H1 (cell line): ENCODE measurements at regions not wholly inside any gene's neighbourhood (a gene's known extent, or its start where the extent isn't known, plus 50 kb on each side); places are given as distances from the start of the nearest gene placed in this dataset.

Source experiments
- RAD21 ChIP-seq, 2 experiments: IDR thresholded peaks in 1 of 2; conservative IDR thresholded peaks in 1 of 2; 2 replicates each; pipeline ENCODE4 v1.6.1; 2011; ENCODE audit warnings: low read depth in 2 of 2, low read length in 2 of 2, improper control_type of control experiment in 1 of 2, inconsistent platforms in 1 of 2, mild to moderate bottlenecking in 1 of 2, moderate library complexity in 1 of 2
- SP4 ChIP-seq: IDR thresholded peaks from 2 replicates; pipeline ENCODE4 v1.6.1; 2012; ENCODE audit warnings: low read length, inconsistent platforms
- TAF1 ChIP-seq: IDR thresholded peaks from 2 replicates; pipeline ENCODE4 v1.6.1; 2011; ENCODE audit warnings: mild to moderate bottlenecking, low read depth, low read length
- TF ChIP-seq, protein P1 (sequence below): fragments of 300-600 bp; sonication (generic); IDR thresholded peaks from 2 replicates; pipeline ENCODE4 v1.7.1; 2012; ENCODE audit warnings: low read length, moderate library complexity, mild to moderate bottlenecking, inconsistent platforms; ENCODE audit not compliant: insufficient replicate concordance

DNA sequence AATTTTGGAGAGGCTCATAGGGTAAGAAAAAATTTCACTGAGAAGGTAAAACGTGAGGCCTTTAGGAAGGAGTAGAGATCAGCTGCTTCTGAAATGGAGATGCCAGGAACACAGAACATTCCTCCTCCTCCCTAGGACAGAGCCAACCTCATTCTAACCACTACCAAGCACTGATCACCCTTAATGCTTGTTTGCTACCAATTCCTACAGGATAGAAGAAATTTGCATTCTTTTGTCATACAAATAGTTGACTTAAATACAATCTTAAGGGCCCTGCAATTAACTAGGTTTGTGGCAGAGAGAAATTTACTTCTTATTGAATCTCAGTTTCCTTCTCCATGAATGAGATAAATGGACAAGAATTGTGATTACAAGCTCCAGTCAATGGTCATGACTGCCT is 780.2 kb upstream of the WWC1 start (continued):
- TF ChIP-seq, protein P1, sequence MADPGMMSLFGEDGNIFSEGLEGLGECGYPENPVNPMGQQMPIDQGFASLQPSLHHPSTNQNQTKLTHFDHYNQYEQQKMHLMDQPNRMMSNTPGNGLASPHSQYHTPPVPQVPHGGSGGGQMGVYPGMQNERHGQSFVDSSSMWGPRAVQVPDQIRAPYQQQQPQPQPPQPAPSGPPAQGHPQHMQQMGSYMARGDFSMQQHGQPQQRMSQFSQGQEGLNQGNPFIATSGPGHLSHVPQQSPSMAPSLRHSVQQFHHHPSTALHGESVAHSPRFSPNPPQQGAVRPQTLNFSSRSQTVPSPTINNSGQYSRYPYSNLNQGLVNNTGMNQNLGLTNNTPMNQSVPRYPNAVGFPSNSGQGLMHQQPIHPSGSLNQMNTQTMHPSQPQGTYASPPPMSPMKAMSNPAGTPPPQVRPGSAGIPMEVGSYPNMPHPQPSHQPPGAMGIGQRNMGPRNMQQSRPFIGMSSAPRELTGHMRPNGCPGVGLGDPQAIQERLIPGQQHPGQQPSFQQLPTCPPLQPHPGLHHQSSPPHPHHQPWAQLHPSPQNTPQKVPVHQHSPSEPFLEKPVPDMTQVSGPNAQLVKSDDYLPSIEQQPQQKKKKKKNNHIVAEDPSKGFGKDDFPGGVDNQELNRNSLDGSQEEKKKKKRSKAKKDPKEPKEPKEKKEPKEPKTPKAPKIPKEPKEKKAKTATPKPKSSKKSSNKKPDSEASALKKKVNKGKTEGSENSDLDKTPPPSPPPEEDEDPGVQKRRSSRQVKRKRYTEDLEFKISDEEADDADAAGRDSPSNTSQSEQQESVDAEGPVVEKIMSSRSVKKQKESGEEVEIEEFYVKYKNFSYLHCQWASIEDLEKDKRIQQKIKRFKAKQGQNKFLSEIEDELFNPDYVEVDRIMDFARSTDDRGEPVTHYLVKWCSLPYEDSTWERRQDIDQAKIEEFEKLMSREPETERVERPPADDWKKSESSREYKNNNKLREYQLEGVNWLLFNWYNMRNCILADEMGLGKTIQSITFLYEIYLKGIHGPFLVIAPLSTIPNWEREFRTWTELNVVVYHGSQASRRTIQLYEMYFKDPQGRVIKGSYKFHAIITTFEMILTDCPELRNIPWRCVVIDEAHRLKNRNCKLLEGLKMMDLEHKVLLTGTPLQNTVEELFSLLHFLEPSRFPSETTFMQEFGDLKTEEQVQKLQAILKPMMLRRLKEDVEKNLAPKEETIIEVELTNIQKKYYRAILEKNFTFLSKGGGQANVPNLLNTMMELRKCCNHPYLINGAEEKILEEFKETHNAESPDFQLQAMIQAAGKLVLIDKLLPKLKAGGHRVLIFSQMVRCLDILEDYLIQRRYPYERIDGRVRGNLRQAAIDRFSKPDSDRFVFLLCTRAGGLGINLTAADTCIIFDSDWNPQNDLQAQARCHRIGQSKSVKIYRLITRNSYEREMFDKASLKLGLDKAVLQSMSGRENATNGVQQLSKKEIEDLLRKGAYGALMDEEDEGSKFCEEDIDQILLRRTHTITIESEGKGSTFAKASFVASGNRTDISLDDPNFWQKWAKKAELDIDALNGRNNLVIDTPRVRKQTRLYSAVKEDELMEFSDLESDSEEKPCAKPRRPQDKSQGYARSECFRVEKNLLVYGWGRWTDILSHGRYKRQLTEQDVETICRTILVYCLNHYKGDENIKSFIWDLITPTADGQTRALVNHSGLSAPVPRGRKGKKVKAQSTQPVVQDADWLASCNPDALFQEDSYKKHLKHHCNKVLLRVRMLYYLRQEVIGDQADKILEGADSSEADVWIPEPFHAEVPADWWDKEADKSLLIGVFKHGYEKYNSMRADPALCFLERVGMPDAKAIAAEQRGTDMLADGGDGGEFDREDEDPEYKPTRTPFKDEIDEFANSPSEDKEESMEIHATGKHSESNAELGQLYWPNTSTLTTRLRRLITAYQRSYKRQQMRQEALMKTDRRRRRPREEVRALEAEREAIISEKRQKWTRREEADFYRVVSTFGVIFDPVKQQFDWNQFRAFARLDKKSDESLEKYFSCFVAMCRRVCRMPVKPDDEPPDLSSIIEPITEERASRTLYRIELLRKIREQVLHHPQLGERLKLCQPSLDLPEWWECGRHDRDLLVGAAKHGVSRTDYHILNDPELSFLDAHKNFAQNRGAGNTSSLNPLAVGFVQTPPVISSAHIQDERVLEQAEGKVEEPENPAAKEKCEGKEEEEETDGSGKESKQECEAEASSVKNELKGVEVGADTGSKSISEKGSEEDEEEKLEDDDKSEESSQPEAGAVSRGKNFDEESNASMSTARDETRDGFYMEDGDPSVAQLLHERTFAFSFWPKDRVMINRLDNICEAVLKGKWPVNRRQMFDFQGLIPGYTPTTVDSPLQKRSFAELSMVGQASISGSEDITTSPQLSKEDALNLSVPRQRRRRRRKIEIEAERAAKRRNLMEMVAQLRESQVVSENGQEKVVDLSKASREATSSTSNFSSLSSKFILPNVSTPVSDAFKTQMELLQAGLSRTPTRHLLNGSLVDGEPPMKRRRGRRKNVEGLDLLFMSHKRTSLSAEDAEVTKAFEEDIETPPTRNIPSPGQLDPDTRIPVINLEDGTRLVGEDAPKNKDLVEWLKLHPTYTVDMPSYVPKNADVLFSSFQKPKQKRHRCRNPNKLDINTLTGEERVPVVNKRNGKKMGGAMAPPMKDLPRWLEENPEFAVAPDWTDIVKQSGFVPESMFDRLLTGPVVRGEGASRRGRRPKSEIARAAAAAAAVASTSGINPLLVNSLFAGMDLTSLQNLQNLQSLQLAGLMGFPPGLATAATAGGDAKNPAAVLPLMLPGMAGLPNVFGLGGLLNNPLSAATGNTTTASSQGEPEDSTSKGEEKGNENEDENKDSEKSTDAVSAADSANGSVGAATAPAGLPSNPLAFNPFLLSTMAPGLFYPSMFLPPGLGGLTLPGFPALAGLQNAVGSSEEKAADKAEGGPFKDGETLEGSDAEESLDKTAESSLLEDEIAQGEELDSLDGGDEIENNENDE = peak; percentile 68
- no peak for TF ChIP-seq RAD21 (IDR thresholded peaks at IDR 0.05 in 1 of 2, conservative IDR thresholded peaks at IDR 0.05 in 1 of 2; ENCODE audit: low read depth in 2 of 2, low read length in 2 of 2)
- TF ChIP-seq TAF1 = 0 out of 2 replicates have a peak, but pooled peaks have one; percentile 30
- no peak for TF ChIP-seq SP4
